ENCODE measurements at regions not wholly inside any gene's neighbourhood (a gene's known extent, or its start where the extent isn't known, plus 50 kb on each side); places are given as distances from the start of the nearest gene placed in this dataset.

DNA sequence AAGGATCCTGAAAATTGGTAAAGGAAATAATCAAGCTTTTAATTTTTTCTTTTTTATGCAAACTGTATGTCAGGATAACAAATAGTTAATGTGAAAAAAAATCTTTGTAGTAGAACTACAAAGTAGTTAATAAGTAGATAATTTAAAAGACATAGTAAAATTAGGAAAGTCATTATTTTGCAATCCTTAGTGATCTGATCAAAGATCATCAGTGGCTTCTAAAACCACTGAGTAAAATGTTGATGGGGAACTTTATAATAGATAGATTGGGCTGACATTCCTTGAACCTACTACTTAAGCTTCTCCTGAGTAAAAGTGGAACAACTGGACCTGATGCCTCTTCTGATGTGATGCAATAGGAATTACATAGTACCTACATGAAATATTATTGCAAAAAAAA lies 119.0 kb upstream of the TMTC2 start:
- Histone ChIP-seq H2BK120ac (ENCODE audit: low read depth, low read length) (no peak overlapping the region), H3K4ac (ENCODE audit: low read length) (no peak overlapping the region), H2BK15ac (ENCODE audit: low read length) (no peak overlapping the region), H3K4me2 (ENCODE audit: insufficient read depth, low read length, poor library complexity, severe bottlenecking) (no peak overlapping the region), H3K36me3 (replicated peaks in 1 of 2; ENCODE audit: control insufficient read depth in 2 of 2, insufficient read depth in 2 of 2, low read length in 2 of 2) (no peaks in the 10 kb centered on the region), H3K9ac (ENCODE audit: low read depth, low read length, poor library complexity) (no peak overlapping the region), H2BK5ac (ENCODE audit: low read length) (no peak overlapping the region), H4K91ac (ENCODE audit: low read depth, low read length, poor library complexity) (no peak overlapping the region), H3K4me3 (ENCODE audit: low read length in 2 of 2) (no peak overlapping the region), H3K27ac (replicated peaks; ENCODE audit: low read length) (no peak overlapping the region), H2BK12ac (ENCODE audit: low read length) (no peak overlapping the region), H4K8ac (ENCODE audit: low read depth, low read length) (no peak overlapping the region), H2AK5ac (ENCODE audit: low read depth, low read length) (no peak overlapping the region), H2AFZ (ENCODE audit: low read length) (no peak overlapping the region), H3K4me1 (ENCODE audit: control insufficient read depth in 2 of 2, insufficient read depth in 1 of 2, low read depth in 1 of 2, low read length in 2 of 2) (no peaks in the 10 kb centered on the region), H3K79me1 (ENCODE audit: low read depth, low read length) (no peaks in the 10 kb centered on the region), H3K18ac (ENCODE audit: low read length) (no peak overlapping the region), H3K27me3 (ENCODE audit: control insufficient read depth in 3 of 3, insufficient read depth in 3 of 3, low read depth in 1 of 3, low read length in 3 of 3) (no peaks in the 10 kb centered on the region), H3K23ac (ENCODE audit: low read depth, low read length, poor library complexity) (no peak overlapping the region), H3K9me3 (replicated peaks in 1 of 2; ENCODE audit: control insufficient read depth in 2 of 2, insufficient read depth in 1 of 2, low read depth in 1 of 2, low read length in 2 of 2) (no peaks in the 10 kb centered on the region), H3K14ac (ENCODE audit: low read length) (no peak overlapping the region)
- no peak for DNase-seq (ENCODE audit: low spot score)

DNA sequence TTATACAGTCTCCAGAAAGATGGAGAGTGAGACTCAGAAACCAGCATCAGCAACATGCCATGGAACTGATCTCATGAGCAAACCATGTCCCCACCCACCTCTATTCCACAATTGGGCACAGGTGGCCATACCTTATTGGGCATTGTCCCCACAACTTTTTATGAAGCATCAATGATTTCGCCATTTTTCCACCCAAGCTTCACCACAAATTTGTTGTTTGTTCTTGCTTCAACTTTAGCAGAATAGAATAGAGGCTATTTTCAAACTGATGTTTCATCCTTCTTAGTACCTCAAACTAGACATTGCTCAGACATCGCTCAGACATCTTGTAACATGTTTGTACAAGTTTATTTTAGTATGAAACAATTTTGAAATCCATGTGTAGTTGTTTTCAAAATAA lies 112.5 kb upstream of the TMTC2 start:
- Histone ChIP-seq H3K4ac (ENCODE audit: low read length) (no peak overlapping the region), H3K4me1 (ENCODE audit: control insufficient read depth in 2 of 2, insufficient read depth in 1 of 2, low read depth in 1 of 2, low read length in 2 of 2) (no peaks in the 10 kb centered on the region), H4K91ac (ENCODE audit: low read depth, low read length, poor library complexity) (no peak overlapping the region), H2BK15ac (ENCODE audit: low read length) (no peak overlapping the region), H3K27me3 (ENCODE audit: control insufficient read depth in 3 of 3, insufficient read depth in 3 of 3, low read depth in 1 of 3, low read length in 3 of 3) (no peaks in the 10 kb centered on the region), H3K23ac (ENCODE audit: low read depth, low read length, poor library complexity) (no peak overlapping the region), H2BK5ac (ENCODE audit: low read length) (no peak overlapping the region), H3K36me3 (replicated peaks in 1 of 2; ENCODE audit: control insufficient read depth in 2 of 2, insufficient read depth in 2 of 2, low read length in 2 of 2) (no peaks in the 10 kb centered on the region), H2AK5ac (ENCODE audit: low read depth, low read length) (no peak overlapping the region), H3K79me1 (ENCODE audit: low read depth, low read length) (no peaks in the 10 kb centered on the region), H2BK120ac (ENCODE audit: low read depth, low read length) (no peak overlapping the region), H2BK12ac (ENCODE audit: low read length) (no peak overlapping the region), H3K4me3 (ENCODE audit: low read length in 2 of 2) (no peak overlapping the region), H3K9me3 (replicated peaks in 1 of 2; ENCODE audit: control insufficient read depth in 2 of 2, insufficient read depth in 1 of 2, low read depth in 1 of 2, low read length in 2 of 2) (no peaks in the 10 kb centered on the region), H4K8ac (ENCODE audit: low read depth, low read length) (no peak overlapping the region), H3K4me2 (ENCODE audit: insufficient read depth, low read length, poor library complexity, severe bottlenecking) (no peak overlapping the region), H2AFZ (ENCODE audit: low read length) (no peak overlapping the region), H3K9ac (ENCODE audit: low read depth, low read length, poor library complexity) (no peak overlapping the region), H3K27ac (replicated peaks; ENCODE audit: low read length) (no peak overlapping the region), H3K14ac (ENCODE audit: low read length) (no peak overlapping the region), H3K18ac (ENCODE audit: low read length) (no peak overlapping the region)
- DNase-seq (ENCODE audit: low spot score): no peak
- WGBS, 2 donors (ENCODE audit: extremely low coverage in 2 of 2, insufficient read length in 2 of 2, insufficient replicate concordance in 1 of 2): no CpG with 5 or more reads among the region's 2 CpGs

- Histone ChIP-seq H3K4me2 (ENCODE audit: insufficient read depth, low read length, poor library complexity, severe bottlenecking) (no peak overlapping the region), H4K8ac (ENCODE audit: low read depth, low read length) (no peak overlapping the region), H2BK120ac (ENCODE audit: low read depth, low read length) (no peak overlapping the region), H2BK12ac (ENCODE audit: low read length) (no peak overlapping the region), H3K79me1 (ENCODE audit: low read depth, low read length) (no peaks in the 10 kb centered on the region), H3K23ac (ENCODE audit: low read depth, low read length, poor library complexity) (no peak overlapping the region), H2BK5ac (ENCODE audit: low read length) (no peak overlapping the region), H3K36me3 (replicated peaks in 1 of 2; ENCODE audit: control insufficient read depth in 2 of 2, insufficient read depth in 2 of 2, low read length in 2 of 2) (no peaks in the 10 kb centered on the region), H4K91ac (ENCODE audit: low read depth, low read length, poor library complexity) (no peak overlapping the region), H3K27ac (replicated peaks; ENCODE audit: low read length) (no peak overlapping the region), H2BK15ac (ENCODE audit: low read length) (no peak overlapping the region), H3K27me3 (ENCODE audit: control insufficient read depth in 3 of 3, insufficient read depth in 3 of 3, low read depth in 1 of 3, low read length in 3 of 3) (no peaks in the 10 kb centered on the region), H3K4ac (ENCODE audit: low read length) (no peak overlapping the region), H3K4me3 (ENCODE audit: low read length in 2 of 2) (no peak overlapping the region), H3K4me1 (ENCODE audit: control insufficient read depth in 2 of 2, insufficient read depth in 1 of 2, low read depth in 1 of 2, low read length in 2 of 2) (no peaks in the 10 kb centered on the region), H3K14ac (ENCODE audit: low read length) (no peak overlapping the region), H3K18ac (ENCODE audit: low read length) (no peak overlapping the region), H3K9ac (ENCODE audit: low read depth, low read length, poor library complexity) (no peak overlapping the region), H3K9me3 (replicated peaks in 1 of 2; ENCODE audit: control insufficient read depth in 2 of 2, insufficient read depth in 1 of 2, low read depth in 1 of 2, low read length in 2 of 2) (no peaks in the 10 kb centered on the region), H2AFZ (ENCODE audit: low read length) (no peak overlapping the region), H2AK5ac (ENCODE audit: low read depth, low read length) (no peak overlapping the region)
- DNase-seq (ENCODE audit: low spot score): no peak
- no CpG with 5 or more reads among the region's 2 CpGs for WGBS, 2 donors (ENCODE audit: extremely low coverage in 2 of 2, insufficient read length in 2 of 2, insufficient replicate concordance in 1 of 2)
These were observed 108.0 kb upstream of the TMTC2 start for GRCh38 chr12:82578725-82579124.

GRCh38 chr12:82583756-82584155 lies 103.0 kb upstream of the TMTC2 start:
- no peak for DNase-seq (ENCODE audit: low spot score)
- no peak overlapping the region for H3K9ac ChIP-seq (ENCODE audit: low read depth, low read length, poor library complexity)
- H3K4me1 ChIP-seq (ENCODE audit: control insufficient read depth in 2 of 2, insufficient read depth in 1 of 2, low read depth in 1 of 2, low read length in 2 of 2): no peaks in the 10 kb centered on the region
- H3K23ac ChIP-seq (ENCODE audit: low read depth, low read length, poor library complexity): no peak overlapping the region
- no peak overlapping the region for H2BK15ac ChIP-seq (ENCODE audit: low read length)
- no peak overlapping the region for H3K14ac ChIP-seq (ENCODE audit: low read length)
- no peak overlapping the region for H2BK12ac ChIP-seq (ENCODE audit: low read length)
- no peak overlapping the region for H3K18ac ChIP-seq (ENCODE audit: low read length)
- no peaks in the 10 kb centered on the region for H3K36me3 ChIP-seq (replicated peaks in 1 of 2; ENCODE audit: control insufficient read depth in 2 of 2, insufficient read depth in 2 of 2, low read length in 2 of 2)
- H2BK5ac ChIP-seq (ENCODE audit: low read length): no peak overlapping the region
- H4K8ac ChIP-seq (ENCODE audit: low read depth, low read length): no peak overlapping the region
- H3K79me1 ChIP-seq (ENCODE audit: low read depth, low read length): no peaks in the 10 kb centered on the region
- H2AFZ ChIP-seq (ENCODE audit: low read length): no peak overlapping the region
- no peak overlapping the region for H3K4me2 ChIP-seq (ENCODE audit: insufficient read depth, low read length, poor library complexity, severe bottlenecking)
- no peaks in the 10 kb centered on the region for H3K27me3 ChIP-seq (ENCODE audit: control insufficient read depth in 3 of 3, insufficient read depth in 3 of 3, low read depth in 1 of 3, low read length in 3 of 3)
- WGBS, 2 donors (ENCODE audit: extremely low coverage in 2 of 2, insufficient read length in 2 of 2, insufficient replicate concordance in 1 of 2): no CpG with 5 or more reads among the region's 1 CpG
- no peak overlapping the region for H3K4ac ChIP-seq (ENCODE audit: low read length)
- no peak overlapping the region for H2AK5ac ChIP-seq (ENCODE audit: low read depth, low read length)
- no peak overlapping the region for H3K4me3 ChIP-seq (ENCODE audit: low read length in 2 of 2)
- no peak overlapping the region for H4K91ac ChIP-seq (ENCODE audit: low read depth, low read length, poor library complexity)
- no peaks in the 10 kb centered on the region for H3K9me3 ChIP-seq (replicated peaks in 1 of 2; ENCODE audit: control insufficient read depth in 2 of 2, insufficient read depth in 1 of 2, low read depth in 1 of 2, low read length in 2 of 2)
- no peak overlapping the region for H2BK120ac ChIP-seq (ENCODE audit: low read depth, low read length)
- no peak overlapping the region for H3K27ac ChIP-seq (replicated peaks; ENCODE audit: low read length)

Measured in neuronal stem cell (in vitro differentiated cells).